K562 (cell line): ENCODE measurements at regions not wholly inside any gene's neighbourhood (a gene's known extent, or its start where the extent isn't known, plus 50 kb on each side); places are given as distances from the start of the nearest gene placed in this dataset.

ENCODE experiments used
- ATAC-seq: fragments of 200-7000 bp; cut with Tn5 transposase; 3 replicates; pipeline ENCODE4 v1.9.1; 2020; ENCODE audit warnings: moderate library complexity
- BruUV-seq: library from RNA; stranded (reverse); fragments of 400-500 nt; replicated peaks from 2 replicates; lab custom pipeline; 2021; lab: Mats Ljungman, UMichigan
- CTCF ChIA-PET: fragments of 300-600 bp; formaldehyde crosslinking; extraction: SDS; loops from one replicate; lab custom pipeline; 2021; ENCODE audit warnings: low intra/inter-chr PET ratio; lab: Yijun Ruan, JAX
- POLR2A ChIA-PET: fragments of 300-600, 350-650 bp; sonication (Branson Sonifier 250); formaldehyde crosslinking; extraction: SDS; loops from one replicate; lab custom pipeline; 2021; ENCODE audit warnings: antibody characterized with exemption, inconsistent platforms; lab: Yijun Ruan, JAX
- DNase-seq, 4 experiments: peaks; one replicate each; pipeline versions ENCODE4 v3.0.0 to v3.0.0-alpha.2; 2011 to 2018; ENCODE audit warnings: low spot score in 3 of 4, mixed read lengths in 3 of 4; ENCODE audit errors: extremely low read depth in 1 of 4
- FAIRE-seq: peaks from 2 replicates; lab custom pipeline; 2011; peaks lifted over from hg19 to GRCh38; lab: Jason Lieb, UNC
- H2AFZ ChIP-seq: 2 replicates; pipeline ENCODE4 v1.6.0; 2011; ENCODE audit warnings: low read depth, low read length, control low read depth, inconsistent platforms
- H3K27ac ChIP-seq: fragments of 200-600 bp; 3 replicates; pipeline ENCODE4 v1.8.0; 2011; ENCODE audit warnings: low read depth, mild to moderate bottlenecking, control low read depth, inconsistent platforms, low read length, moderate library complexity, mixed read lengths; ENCODE audit errors: extremely low read depth
- H3K27me3 ChIP-seq, 2 experiments: fragments of 300-600 bp in 1 of 2; 2 replicates in 1 of 2; 3 replicates in 1 of 2; pipeline versions ENCODE4 v1.6.0 to v1.8.0; 2011; ENCODE audit warnings: inconsistent platforms in 2 of 2, low read length in 2 of 2, mild to moderate bottlenecking in 1 of 2, mixed read lengths in 1 of 2, moderate library complexity in 1 of 2; ENCODE audit not compliant: control insufficient read depth in 2 of 2, insufficient read depth in 2 of 2
- H3K36me3 ChIP-seq: fragments of 300-600 bp; 3 replicates; pipeline ENCODE4 v1.8.0; 2011; ENCODE audit warnings: mild to moderate bottlenecking, low read length, inconsistent platforms; ENCODE audit not compliant: control insufficient read depth, insufficient read depth
- H3K4me1 ChIP-seq, 2 experiments: fragments of 200-600 bp in 1 of 2; replicated peaks in 1 of 2; 2 replicates in 1 of 2; 3 replicates in 1 of 2; pipeline versions ENCODE4 v1.5.1 to v1.8.0; 2011; ENCODE audit warnings: inconsistent platforms in 2 of 2, low read length in 2 of 2, mild to moderate bottlenecking in 1 of 2, mixed read lengths in 1 of 2, moderate library complexity in 1 of 2; ENCODE audit not compliant: control insufficient read depth in 2 of 2, insufficient read depth in 2 of 2
- H3K4me2 ChIP-seq: 2 replicates; pipeline ENCODE4 v1.6.1; 2011; ENCODE audit warnings: low read length, control low read depth, inconsistent platforms, mixed read lengths; ENCODE audit not compliant: insufficient read depth
- H3K4me3 ChIP-seq: fragments of 200-600 bp; sonication (generic), shearing (Covaris generic); 2 replicates; pipeline ENCODE4 v1.5.1; 2016; ENCODE audit warnings: control low read depth, inconsistent platforms
- H3K79me2 ChIP-seq: fragments of 200-600 bp; 3 replicates; pipeline ENCODE4 v1.8.0; 2011; ENCODE audit warnings: low read length, inconsistent platforms; ENCODE audit not compliant: control insufficient read depth, insufficient read depth
- H3K9ac ChIP-seq, 2 experiments: 2 replicates each; pipeline versions ENCODE4 v1.6.0 to v1.6.1; 2011; ENCODE audit warnings: low read depth in 2 of 2, low read length in 2 of 2, control low read depth in 1 of 2, inconsistent platforms in 1 of 2, mild to moderate bottlenecking in 1 of 2, mixed read lengths in 1 of 2; ENCODE audit not compliant: insufficient read depth in 1 of 2
- H3K9me1 ChIP-seq: one replicate; pipeline ENCODE4 v1.6.0; 2011; ENCODE audit warnings: inconsistent platforms, mild to moderate bottlenecking, low read length, moderate library complexity; ENCODE audit not compliant: control insufficient read depth, insufficient read depth
- H3K9me3 ChIP-seq: replicated peaks from 2 replicates; pipeline ENCODE4 v1.5.1; 2011; ENCODE audit warnings: low read depth, low read length, inconsistent platforms; ENCODE audit not compliant: control insufficient read depth, insufficient read depth
- H4K20me1 ChIP-seq: replicated peaks from 2 replicates; pipeline ENCODE4 v1.6.1; 2011; ENCODE audit warnings: low read length, inconsistent platforms, mixed read lengths; ENCODE audit not compliant: control insufficient read depth, insufficient read depth
- CHD2 ChIP-seq: IDR thresholded peaks from 2 replicates; pipeline ENCODE4 v1.6.1; 2011; ENCODE audit warnings: low read depth, low read length
- DDX20 ChIP-seq: fragments of 450-650 bp; IDR thresholded peaks from 2 replicates; pipeline ENCODE4 v1.6.1; 2016; ENCODE audit warnings: missing genetic modification characterization, low read depth, mild to moderate bottlenecking, missing compliant biosample characterization, moderate library complexity
- ELF2 ChIP-seq: fragments of 250-450 bp; sonication (Bioruptor Pico); IDR thresholded peaks from 2 replicates; pipeline ENCODE4 v1.5.0; 2021; ENCODE audit warnings: mild to moderate bottlenecking
- GTF2E2 ChIP-seq: fragments of 200-800 bp; sonication (Bioruptor generic); IDR thresholded peaks from 2 replicates; pipeline ENCODE4 v1.6.1; 2016; ENCODE audit warnings: missing genetic modification characterization, missing compliant biosample characterization
- KAT8 ChIP-seq: fragments of 450-650 bp; IDR thresholded peaks from 2 replicates; pipeline ENCODE4 v1.6.1; 2016; ENCODE audit warnings: low read depth, mild to moderate bottlenecking
- MAFK ChIP-seq: IDR thresholded peaks from 2 replicates; pipeline ENCODE4 v1.6.1; 2011; ENCODE audit warnings: low read length, improper control_type of control experiment
- MLX ChIP-seq, 2 experiments: fragments of 450-650 bp in 1 of 2; sonication (generic) in 1 of 2; formaldehyde crosslinking; conservative IDR thresholded peaks; 2 replicates each; pipeline versions ENCODE4 v1.4.0 to v1.8.1; 2020 to 2022; ENCODE audit warnings: mild to moderate bottlenecking in 1 of 2, missing genetic modification reagents in 1 of 2
- RBM15 ChIP-seq: fragments of 200-400 bp; formaldehyde crosslinking; IDR thresholded peaks from 2 replicates; pipeline ENCODE4 v1.6.1; 2018; ENCODE audit warnings: mild to moderate bottlenecking, low read length, moderate library complexity; ENCODE audit not compliant: insufficient read depth
- TBL1XR1 ChIP-seq, 2 experiments: IDR thresholded peaks; 2 replicates each; pipeline ENCODE4 v1.6.1; 2012; ENCODE audit warnings: improper control_type of control experiment in 2 of 2, low read length in 2 of 2, mild to moderate bottlenecking in 1 of 2
- ZNF354B ChIP-seq: fragments of 250-450 bp; sonication (Bioruptor Pico); IDR thresholded peaks from 2 replicates; pipeline ENCODE4 v1.4.0; 2020
- ZNF57 ChIP-seq: fragments of 450-650 bp; formaldehyde crosslinking; IDR thresholded peaks from 2 replicates; pipeline ENCODE4 v1.4.0; 2020; ENCODE audit warnings: mild to moderate bottlenecking, moderate library complexity
- WGBS: fragments of 100-300 bp; shearing (Covaris generic); methylation state at CpG from one replicate; pipeline ENCODE4 v1.1.6; 2016; ENCODE audit warnings: low coverage, mixed read lengths; ENCODE audit not compliant: insufficient coverage; ENCODE audit errors: missing lambda C conversion rate; 5-methylcytosine and 5-hydroxymethylcytosine counted together
- in situ Hi-C: fragments of 300-500 bp; cut with MboI; formaldehyde crosslinking; loops from 4 replicates; pipeline ENCODE4 v1.15.0; 2018; ENCODE audit warnings: inconsistent platforms, mixed read lengths
- intact Hi-C: fragments of 100-400 bp; cut with micrococcal nuclease; formaldehyde crosslinking; loops from 2 replicates; pipeline ENCODE4 v1.14.2; 2022
- TF ChIP-seq, protein P1 (sequence below): sonication (generic); formaldehyde crosslinking; IDR thresholded peaks from 2 replicates; pipeline ENCODE4 v1.8.0; 2022; ENCODE audit warnings: mild to moderate bottlenecking, missing genetic modification reagents

DNA sequence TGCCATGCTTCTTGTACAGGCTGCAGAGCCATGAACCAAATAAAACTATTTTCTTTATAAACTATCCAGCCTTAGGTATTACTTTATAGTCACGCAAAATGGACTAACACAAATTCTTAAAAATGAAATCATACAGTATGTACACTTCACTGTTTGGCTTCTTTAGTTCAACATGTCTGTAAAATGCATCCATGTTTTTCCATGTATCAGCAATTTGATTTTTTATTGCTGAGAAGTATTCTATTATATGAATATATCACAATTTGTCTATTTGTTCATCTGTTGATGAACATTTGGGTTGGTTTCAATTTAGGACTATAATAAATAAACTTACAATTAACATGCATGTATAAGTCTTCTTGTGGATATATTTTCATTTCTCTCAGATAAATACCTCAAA, 182.1 kb downstream of the SCG2 start:
- Histone ChIP-seq H3K27ac (no peak overlapping the region), H4K20me1 (no peaks in the 10 kb centered on the region), H3K9ac (no peak overlapping the region), H3K4me2 (no peak overlapping the region), H3K36me3 (no peaks in the 10 kb centered on the region), H3K27me3 (no peaks in the 10 kb centered on the region), H2AFZ (no peak overlapping the region), H3K4me1 (no peaks in the 10 kb centered on the region), H3K9me1 (no peaks in the 10 kb centered on the region), H3K4me3 (no peak overlapping the region), H3K79me2 (no peaks in the 10 kb centered on the region), H3K9me3 (no peaks in the 10 kb centered on the region)
- DNase-seq (no peak), ATAC-seq (no peak), FAIRE-seq (no peak)
- TF ChIP-seq, protein P1, sequence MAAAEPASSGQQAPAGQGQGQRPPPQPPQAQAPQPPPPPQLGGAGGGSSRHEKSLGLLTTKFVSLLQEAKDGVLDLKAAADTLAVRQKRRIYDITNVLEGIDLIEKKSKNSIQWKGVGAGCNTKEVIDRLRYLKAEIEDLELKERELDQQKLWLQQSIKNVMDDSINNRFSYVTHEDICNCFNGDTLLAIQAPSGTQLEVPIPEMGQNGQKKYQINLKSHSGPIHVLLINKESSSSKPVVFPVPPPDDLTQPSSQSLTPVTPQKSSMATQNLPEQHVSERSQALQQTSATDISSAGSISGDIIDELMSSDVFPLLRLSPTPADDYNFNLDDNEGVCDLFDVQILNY (CRISPR knock-in tag) = no peak
- no peak for TF ChIP-seq MLX (CRISPR knock-in tag; conservative IDR thresholded peaks at IDR 0.05)
- no peak for TF ChIP-seq KAT8
- no peak for TF ChIP-seq ZNF57 (CRISPR knock-in tag)
- TF ChIP-seq GTF2E2 (tag) = no peak
- TF ChIP-seq ELF2 = no peak
- TF ChIP-seq RBM15 = no peak
- no peak for TF ChIP-seq TBL1XR1 (IDR thresholded peaks at IDR 0.05; ENCODE audit: low read length in 2 of 2)
- no peak for TF ChIP-seq MAFK
- no peak for TF ChIP-seq DDX20 (tag)
- TF ChIP-seq CHD2 = no peak
- no peak for TF ChIP-seq ZNF354B (CRISPR knock-in tag)
- intact Hi-C loops = no loop called here
- ChIA-PET POLR2A (no interaction called here), CTCF (no interaction called here)
- WGBS = 0% methylated on average over 1 of the region's 1 CpG
- in situ Hi-C loops = no loop called here
- BruUV-seq = no TSS peak
